ENCODE measurements at regions not wholly inside any gene's neighbourhood (a gene's known extent, or its start where the extent isn't known, plus 50 kb on each side); places are given as distances from the start of the nearest gene placed in this dataset.

- intact Hi-C loops (cut with micrococcal nuclease; ENCODE audit: unreplicated experiment): no loop called here
- ChIA-PET CTCF (no interaction called here), POLR2A (ENCODE audit: low non-redundant PET) (interaction anchor here (0.6 kb wide), 1 partner anchor 32 kb away, joined by 5 read pairs; no protein-coding TSS in a partner anchor)
- H3K36me3 ChIP-seq (ENCODE audit: insufficient read depth, low read length, poor library complexity, severe bottlenecking): no peaks in the 10 kb centered on the region
- no peaks in the 10 kb centered on the region for H3K4me1 ChIP-seq (ENCODE audit: insufficient read depth, low read length, poor library complexity, severe bottlenecking)
- H3K9me3 ChIP-seq (ENCODE audit: low read depth, low read length, poor library complexity, severe bottlenecking): no peaks in the 10 kb centered on the region
- no peak for DNase-seq (ENCODE audit: low spot score)
- H3K27ac ChIP-seq (ENCODE audit: low read depth, low read length, poor library complexity, severe bottlenecking): no peak overlapping the region
- no TSS peak for BruUV-seq (replicated peaks)
- H3K4me3 ChIP-seq (ENCODE audit: low read depth, low read length, poor library complexity, severe bottlenecking): no peak overlapping the region
- no peaks in the 10 kb centered on the region for H3K27me3 ChIP-seq (replicated peaks; ENCODE audit: insufficient read depth, low read depth, low read length, poor library complexity)
- no peak for TF ChIP-seq EZH2 (IDR thresholded peaks at IDR 0.05; ENCODE audit: borderline replicate concordance, low read depth, low read length, poor library complexity, severe bottlenecking)
- TF ChIP-seq CTCF (conservative IDR thresholded peaks at IDR 0.05; ENCODE audit: low read depth, low read length): no peak
These were observed 441.9 kb downstream of the SOX9 start for GRCh38 chr17:72562615-72563188.

GRCh38 chr17:72563952-72564351 lies 443.1 kb downstream of the SOX9 start:
- Histone ChIP-seq H3K9me3 (ENCODE audit: low read depth, low read length, poor library complexity, severe bottlenecking) (no peaks in the 10 kb centered on the region), H3K27ac (ENCODE audit: low read depth, low read length, poor library complexity, severe bottlenecking) (no peak overlapping the region), H3K36me3 (ENCODE audit: insufficient read depth, low read length, poor library complexity, severe bottlenecking) (no peaks in the 10 kb centered on the region), H3K4me1 (ENCODE audit: insufficient read depth, low read length, poor library complexity, severe bottlenecking) (no peaks in the 10 kb centered on the region), H3K27me3 (replicated peaks; ENCODE audit: insufficient read depth, low read depth, low read length, poor library complexity) (no peaks in the 10 kb centered on the region), H3K4me3 (ENCODE audit: low read depth, low read length, poor library complexity, severe bottlenecking) (no peak overlapping the region)
- intact Hi-C loops (cut with micrococcal nuclease; ENCODE audit: unreplicated experiment): no loop called here
- no TSS peak for BruUV-seq (replicated peaks)
- no peak for TF ChIP-seq EZH2 (IDR thresholded peaks at IDR 0.05; ENCODE audit: borderline replicate concordance, low read depth, low read length, poor library complexity, severe bottlenecking)
- TF ChIP-seq CTCF (conservative IDR thresholded peaks at IDR 0.05; ENCODE audit: low read depth, low read length): no peak
- ChIA-PET CTCF (interaction anchor here (0.6 to 0.7 kb wide), 2 partner anchors 134 to 148 kb away, joined by 3 to 5 read pairs; no protein-coding TSS in a partner anchor), POLR2A (ENCODE audit: low non-redundant PET) (no interaction called here)
- DNase-seq (ENCODE audit: low spot score): no peak

GRCh38 chr17:72565006-72565405 lies 444.2 kb downstream of the SOX9 start:
- no peaks in the 10 kb centered on the region for H3K27me3 ChIP-seq (replicated peaks; ENCODE audit: insufficient read depth, low read depth, low read length, poor library complexity)
- no peak overlapping the region for H3K27ac ChIP-seq (ENCODE audit: low read depth, low read length, poor library complexity, severe bottlenecking)
- CTCF ChIA-PET: interaction anchor here (0.6 to 0.7 kb wide), 2 partner anchors 8 to 13 kb away, joined by 3 to 7 read pairs; no protein-coding TSS in a partner anchor
- H3K9me3 ChIP-seq (ENCODE audit: low read depth, low read length, poor library complexity, severe bottlenecking): no peaks in the 10 kb centered on the region
- H3K4me1 ChIP-seq (ENCODE audit: insufficient read depth, low read length, poor library complexity, severe bottlenecking): no peaks in the 10 kb centered on the region
- H3K36me3 ChIP-seq (ENCODE audit: insufficient read depth, low read length, poor library complexity, severe bottlenecking): no peaks in the 10 kb centered on the region
- TF ChIP-seq EZH2 (IDR thresholded peaks at IDR 0.05; ENCODE audit: borderline replicate concordance, low read depth, low read length, poor library complexity, severe bottlenecking): no peak
- no peak for TF ChIP-seq CTCF (conservative IDR thresholded peaks at IDR 0.05; ENCODE audit: low read depth, low read length)
- POLR2A ChIA-PET (ENCODE audit: low non-redundant PET): no interaction called here
- no TSS peak for BruUV-seq (replicated peaks)
- intact Hi-C loops (cut with micrococcal nuclease; ENCODE audit: unreplicated experiment): no loop called here
- no peak overlapping the region for H3K4me3 ChIP-seq (ENCODE audit: low read depth, low read length, poor library complexity, severe bottlenecking)
- DNase-seq (ENCODE audit: low spot score): no peak

All from A673 (cell line).